T-helper 1 cell treated with Interleukin-12 subunit alpha and Interleukin-12 subunit beta and Interleukin-4 antibody, amounts not matched to agents 30 ng/mL and 1 ng/mL, for 36 hours (primary cell): ENCODE measurements at regions not wholly inside any gene's neighbourhood (a gene's known extent, or its start where the extent isn't known, plus 50 kb on each side); places are given as distances from the start of the nearest gene placed in this dataset.
"Not testable (repeated sequence)": the region's sequence is repeated elsewhere in the genome, so short reads cannot be mapped to it uniquely, and the experiment has no call there.

Experiments used
- intact Hi-C: fragments of 100-400 bp; cut with micrococcal nuclease; formaldehyde crosslinking; loops from one replicate; pipeline ENCODE4 v1.15.1; 2024

DNA sequence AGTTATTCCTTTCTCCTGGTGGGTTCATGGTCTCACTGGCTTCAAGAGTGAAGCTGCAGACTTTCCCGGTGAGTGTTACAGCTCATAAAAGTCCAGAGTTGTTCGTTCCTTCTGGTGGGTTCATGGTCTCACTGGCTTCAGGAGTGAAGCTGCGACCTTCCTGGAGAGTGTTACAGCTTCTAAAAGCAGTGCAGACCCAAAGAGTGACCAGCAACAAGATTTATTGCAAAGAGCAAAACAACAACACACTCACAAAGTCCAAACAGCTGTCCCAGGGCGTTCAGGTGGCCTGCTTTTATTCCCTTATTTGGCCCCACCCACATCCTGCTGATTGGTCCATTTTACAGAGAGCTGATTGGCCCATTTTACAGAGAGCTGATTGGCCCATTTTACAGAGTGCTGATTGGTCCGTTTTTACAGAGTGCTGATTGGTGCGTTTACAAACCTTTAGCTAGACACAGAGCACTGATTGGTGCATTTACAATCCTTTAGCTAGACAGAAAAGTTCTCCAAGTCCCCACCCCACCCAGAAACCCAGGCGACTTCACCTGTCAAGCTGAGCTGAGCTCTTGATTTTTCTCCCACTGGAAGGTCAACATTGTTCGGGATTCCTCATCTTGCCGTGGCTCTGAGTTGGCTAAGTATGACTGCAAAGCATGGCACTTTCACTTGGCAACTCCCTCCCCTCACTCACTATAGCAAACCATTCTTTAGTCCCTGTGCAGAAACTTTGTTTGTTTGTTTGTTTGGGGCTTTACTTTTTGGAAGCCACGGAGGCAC, 87.3 kb upstream of the EEPD1 start:
- intact Hi-C loops = not testable (repeated sequence)

DNA sequence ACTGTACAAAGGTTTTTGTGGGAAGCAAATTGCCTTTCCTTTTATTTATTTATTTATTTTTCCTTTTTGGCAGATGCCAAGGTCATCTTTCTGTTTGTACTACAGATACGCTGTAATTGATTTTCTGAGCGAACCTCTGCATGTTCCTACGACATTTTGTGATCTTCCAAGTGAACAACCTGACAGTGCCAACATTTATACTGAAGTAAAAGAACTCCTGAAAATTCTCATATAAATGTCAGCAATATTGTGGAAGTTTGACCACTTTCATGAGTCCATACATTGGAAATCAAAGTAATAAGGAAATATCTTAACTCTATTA, 86.8 kb upstream of the EEPD1 start:
- intact Hi-C loops = no loop called here

DNA sequence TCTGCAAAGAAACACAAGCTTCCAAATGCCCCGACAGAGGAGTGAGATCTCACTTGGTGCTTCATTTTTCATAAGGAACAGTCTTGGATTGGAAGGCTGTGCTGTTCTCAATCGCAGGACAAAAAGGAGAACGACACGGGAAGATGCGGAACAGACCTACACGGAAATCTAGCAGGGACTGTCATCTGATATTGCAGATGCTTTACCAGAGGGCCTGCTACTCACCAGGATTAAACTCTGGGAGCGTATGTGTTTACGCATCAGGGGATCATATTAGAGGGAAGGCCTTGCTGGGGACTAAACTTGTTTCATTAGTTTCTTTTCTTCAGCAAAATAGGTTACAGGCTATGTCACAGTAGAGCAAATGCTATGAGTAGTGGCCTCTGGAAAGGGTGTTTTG, 82.8 kb upstream of the EEPD1 start:
- intact Hi-C loops = no loop called here

DNA sequence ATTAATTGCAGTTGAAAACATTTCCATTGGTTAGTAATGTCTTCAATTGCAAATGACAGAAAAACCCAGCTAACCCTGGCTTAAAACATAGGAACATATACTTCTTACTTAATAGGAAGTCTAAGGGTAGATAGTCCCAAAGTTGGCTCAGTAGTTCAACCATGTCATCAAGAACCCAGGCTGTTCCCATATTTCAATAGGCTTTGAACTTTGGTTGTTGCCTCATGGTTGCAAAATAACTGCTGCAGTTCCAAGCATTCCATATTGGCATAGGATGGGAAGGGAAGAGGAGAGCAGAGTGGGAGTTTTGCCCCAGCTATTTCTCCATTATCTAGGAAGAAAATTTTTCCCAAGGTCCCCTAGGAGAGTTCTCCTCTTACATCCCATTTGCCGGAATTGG, 81.4 kb upstream of the EEPD1 start:
- intact Hi-C loops = no loop called here

DNA sequence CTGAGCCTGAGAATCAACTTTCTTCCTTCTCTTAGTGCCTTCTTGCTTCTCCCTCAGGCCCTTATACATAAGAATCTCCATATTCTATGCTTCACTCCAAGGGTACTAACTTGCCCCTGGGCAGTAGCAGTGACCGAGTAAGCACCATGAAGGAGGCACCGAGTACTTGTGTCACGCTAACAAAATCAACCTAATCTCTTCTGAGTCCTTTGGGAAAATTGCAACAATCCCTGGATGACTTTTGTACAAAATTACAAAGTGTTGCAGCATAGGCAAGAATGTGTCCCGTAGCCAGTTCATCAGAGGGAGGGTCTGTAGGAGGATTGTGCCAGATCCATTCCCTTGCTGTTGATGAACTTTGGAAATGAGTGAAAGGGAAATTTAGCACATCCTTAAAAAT, 80.4 kb upstream of the EEPD1 start:
- intact Hi-C loops = no loop called here

DNA sequence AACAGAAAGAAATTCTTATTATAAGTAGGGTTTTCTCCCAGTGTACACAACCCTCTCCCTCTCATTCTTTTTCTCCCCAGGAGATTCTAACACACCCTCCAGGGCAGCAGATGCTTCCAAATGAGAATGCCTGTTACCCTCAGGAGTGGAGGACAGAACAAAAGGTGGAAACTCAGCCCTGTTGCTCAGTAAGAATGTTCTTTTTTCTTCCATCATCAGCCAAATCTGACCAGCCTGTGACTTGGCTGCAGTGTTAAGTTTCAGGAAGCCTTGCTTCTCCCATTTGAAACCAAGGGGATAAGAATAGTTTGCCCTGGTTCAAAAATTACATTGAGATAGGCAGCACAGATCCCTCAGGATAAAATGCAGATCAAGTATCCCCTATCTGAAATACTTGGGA, 77.5 kb upstream of the EEPD1 start:
- intact Hi-C loops = no loop called here

DNA sequence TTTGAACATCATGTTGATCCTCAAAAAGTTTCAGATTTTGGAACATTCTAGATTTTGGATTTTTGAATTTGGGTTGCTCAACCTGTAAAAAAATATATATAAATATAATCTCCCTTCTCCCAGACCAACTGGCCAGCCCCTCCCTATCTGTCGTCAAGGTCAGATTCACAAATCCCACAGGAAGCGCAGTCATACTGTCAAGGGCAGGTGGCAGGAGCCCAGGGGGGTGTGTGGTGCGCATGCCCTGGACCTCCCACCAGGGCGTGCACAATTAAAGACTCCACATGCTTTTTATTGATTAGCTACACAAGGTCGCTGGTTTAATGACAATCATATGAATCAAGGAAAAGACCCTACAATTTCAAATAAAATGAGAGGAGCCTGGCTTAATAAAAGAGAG, 77.0 kb upstream of the EEPD1 start:
- intact Hi-C loops = no loop called here

DNA sequence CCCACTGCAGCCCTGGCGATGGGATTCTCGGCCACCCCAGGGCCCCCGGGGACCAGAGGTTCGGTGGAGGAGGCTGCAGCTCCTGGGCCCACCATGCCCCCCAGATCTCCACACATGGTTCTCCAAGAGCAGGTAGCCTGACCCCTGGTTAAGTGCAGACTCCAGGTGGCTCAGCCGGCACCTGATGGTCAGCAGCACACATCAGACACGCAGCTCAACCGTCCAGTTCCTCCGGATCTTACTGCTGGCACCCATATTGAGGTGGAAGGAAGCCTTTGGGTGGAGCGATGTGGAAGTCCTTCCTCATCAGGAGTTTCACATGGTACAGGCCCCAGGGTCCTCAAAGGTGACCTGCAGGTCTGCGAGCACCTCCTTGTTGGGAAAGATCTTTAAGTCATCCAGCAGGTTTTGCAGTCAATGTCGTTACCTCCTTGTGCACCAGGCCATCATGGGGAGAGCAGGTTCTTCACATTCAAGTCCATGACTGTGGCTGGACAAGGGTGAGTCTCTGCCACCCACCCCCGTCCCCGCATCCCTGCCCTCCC, 74.2 kb upstream of the EEPD1 start:
- intact Hi-C loops = no loop called here

DNA sequence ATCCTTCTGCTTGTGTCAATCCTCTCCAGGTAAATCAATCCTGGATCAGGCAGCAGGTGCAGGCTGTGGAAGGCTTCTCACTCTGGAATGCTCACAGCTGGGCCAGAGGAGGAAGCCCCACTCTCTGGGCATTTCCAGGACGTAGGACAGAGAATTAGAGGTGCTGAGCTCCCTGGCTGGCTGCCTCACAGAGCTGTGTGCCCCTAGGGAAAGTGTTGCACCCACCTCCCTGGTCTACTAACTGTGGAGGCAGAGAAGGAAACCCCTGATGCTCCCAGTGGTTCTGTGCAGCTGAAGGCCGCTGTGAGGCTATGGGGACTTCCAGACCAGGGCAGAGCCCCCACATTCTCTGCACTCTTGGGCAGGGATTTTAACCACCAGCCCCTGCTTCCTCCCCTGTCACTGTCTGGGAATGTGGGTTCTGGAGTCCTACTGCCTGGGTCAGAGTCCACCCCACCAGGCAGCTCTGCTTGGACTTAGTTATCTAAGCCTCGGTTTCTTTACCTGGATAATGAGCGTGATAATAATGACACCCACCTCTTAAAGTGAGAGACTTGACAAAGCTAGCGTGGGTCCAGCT, 73.5 kb upstream of the EEPD1 start:
- intact Hi-C loops = no loop called here

DNA sequence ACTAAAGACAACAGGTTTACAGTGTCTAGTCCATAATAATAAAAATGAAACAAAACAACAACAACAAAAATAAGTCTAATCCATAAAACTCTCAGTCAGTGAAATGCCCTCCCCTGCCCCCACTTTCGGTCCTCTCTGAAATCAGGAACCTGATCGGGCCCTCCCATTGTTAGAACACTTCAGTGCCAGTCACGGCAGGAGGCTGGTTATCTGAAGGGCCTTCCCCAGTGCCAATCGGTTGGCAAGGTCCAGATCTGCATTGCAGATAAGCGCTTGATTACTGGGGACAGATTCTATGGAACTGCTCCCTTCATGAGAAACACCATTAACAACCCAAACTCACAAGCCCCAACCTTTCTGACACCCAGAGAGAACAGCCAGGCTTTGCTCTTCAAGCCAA, 72.2 kb upstream of the EEPD1 start:
- intact Hi-C loops = no loop called here

DNA sequence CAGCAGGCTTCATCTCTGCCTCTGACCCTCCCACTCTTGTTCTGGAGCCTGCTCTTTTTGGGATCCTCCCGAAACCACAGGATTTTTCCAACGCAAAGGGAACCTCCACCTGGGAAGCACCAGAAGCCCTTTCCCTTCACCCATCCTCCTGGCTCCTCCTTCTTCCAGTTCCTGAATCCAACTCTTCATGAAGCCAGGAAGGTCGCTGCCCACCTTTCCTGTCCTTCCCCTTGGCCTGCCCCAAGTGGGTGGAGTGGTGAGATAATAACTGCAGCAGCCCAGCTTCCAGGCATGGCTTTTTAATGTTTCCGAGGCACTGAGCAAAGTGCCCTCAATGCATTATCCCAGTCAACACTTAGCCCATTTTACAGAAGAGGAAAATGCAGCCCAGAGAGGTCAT, 70.8 kb upstream of the EEPD1 start:
- intact Hi-C loops = no loop called here

DNA sequence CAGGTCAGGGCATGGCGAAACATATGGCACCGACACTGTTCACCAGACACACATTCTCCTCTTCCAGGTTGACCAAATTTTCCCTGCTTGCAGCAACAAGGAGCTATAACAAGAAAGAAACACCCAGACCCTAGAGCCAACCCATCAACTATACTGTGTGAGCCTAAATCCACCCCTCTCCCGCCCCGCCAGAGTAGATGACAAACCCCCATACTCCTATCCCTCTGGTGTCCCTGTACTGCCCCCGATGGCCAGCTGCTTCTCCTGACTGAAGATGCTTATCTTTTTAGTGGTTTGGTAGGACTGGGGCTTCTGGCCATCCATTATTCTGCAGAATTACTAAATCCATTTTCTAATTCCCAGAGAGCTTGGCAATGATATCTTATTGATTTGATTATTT, 70.1 kb upstream of the EEPD1 start:
- intact Hi-C loops = no loop called here

DNA sequence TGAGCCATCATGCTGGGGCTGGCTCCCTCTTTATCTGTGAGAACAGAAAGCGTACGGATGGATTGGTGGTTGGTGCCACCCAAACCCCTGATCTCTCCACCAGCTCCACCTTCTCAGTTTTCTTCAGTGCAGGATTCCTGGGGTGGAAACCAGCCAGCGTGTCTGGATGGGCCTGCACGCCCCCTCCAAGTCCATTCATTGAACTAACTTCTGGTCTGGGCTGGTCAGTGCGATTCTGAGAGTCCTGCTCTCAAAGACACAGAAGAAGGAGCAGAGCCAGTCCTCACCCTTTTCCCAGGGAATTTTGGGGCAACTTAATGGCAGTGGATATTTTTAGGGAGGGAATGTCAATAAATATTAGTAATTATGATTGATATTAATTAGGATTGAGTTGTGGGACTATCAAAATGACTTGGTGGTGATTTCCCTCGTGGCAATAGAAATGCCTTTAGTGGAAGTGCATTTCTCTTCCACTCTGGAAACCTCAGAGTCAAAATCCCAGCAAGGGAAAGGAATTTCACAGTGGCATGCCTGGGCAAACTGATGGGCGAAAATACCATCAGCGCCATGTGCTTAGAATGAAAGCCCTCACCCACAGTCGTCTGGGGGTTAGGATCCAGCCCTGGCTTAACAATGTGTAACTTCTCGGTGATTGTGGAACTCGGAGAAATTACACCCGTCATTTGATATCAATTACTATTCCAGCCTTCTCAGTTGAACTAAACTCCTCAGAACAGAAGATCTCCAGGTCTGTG, 69.3 kb upstream of the EEPD1 start:
- intact Hi-C loops = no loop called here

DNA sequence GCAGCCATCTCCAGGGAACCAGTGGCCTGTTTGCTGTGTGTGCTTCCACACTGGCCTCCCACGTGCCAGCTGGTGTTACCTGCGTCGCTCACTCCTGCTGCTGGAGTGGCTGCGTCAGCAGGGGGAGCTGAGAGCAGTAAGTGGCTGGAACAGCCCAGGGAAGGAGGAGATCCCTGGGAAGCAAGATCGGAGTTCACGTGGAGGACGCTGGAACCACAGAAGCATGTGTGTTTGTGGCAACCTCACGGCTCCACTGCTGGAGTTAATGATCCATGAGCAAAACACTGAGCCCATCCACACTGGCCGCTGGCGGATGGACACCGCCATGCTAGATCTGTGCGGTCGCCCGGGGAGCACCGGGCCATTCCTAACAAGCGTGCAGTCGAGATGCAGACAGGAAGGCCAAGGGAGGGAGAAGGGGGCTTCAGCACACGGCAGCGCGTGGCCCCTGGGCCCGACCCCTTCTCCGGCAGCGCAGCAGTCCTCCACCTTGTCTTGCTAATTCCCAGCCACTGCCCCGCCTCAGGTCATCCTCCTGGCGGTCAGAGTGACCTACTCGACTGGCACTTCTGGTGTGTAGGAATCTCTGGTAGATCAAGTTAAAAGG, 68.5 kb upstream of the EEPD1 start:
- intact Hi-C loops = no loop called here

DNA sequence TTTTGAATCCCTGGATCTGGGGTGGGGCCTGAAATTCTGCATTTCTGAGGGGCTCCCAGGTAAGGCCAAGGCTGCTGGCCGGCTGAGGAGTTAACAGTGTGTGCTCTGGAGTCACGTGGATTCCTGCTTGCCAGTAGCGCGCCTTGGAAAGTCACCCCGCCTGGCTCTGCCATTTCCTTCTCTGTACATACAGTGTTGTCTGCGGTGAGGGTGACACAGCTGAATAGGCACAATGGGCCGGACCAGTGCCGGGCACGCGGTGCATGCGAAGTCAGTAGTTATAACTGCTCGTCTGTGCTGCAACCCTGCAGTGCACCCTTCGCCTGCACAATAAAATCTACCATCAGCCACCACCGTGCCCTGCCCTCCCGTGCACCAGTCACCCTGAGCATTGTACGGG, 68.0 kb upstream of the EEPD1 start:
- intact Hi-C loops = no loop called here

DNA sequence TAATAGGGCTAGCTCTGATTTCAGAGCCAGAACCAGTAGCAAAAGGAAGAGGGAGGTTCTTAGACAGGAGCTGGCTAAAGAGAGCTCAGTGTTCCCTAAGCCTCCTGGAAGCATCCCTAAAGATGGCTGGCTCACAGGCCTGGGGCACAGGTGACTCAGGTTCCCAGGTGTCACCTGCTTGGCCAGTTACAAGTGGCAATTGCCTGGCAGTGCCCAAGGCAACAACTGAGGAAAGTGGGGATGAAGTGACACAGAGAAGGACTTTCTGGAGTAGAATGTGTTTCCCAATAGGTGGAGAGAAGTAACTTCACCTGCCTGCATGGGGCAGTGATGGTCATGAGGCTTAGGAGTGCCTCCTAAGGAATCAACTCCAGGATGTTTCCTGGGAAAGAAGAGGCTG, 66.5 kb upstream of the EEPD1 start:
- intact Hi-C loops = no loop called here

DNA sequence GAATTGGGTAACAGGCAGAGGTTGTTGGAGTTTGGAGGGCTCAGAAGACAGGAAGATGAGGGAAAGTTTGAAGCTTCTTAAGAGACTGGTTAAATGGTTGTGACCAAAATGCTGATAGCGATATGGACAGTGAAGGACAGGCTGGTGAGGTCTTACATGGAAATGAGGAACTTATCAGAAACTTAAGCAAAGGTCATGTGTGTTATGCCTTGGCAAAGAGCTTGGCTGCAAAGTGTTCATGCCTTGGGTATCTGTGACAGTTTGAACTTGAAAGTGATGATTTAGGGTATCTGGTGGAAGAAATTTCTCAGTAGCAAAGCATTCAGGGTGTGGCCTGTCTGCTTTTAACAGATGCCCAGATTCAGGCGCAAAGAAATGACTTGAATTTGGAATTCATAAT, 64.5 kb upstream of the EEPD1 start:
- intact Hi-C loops = no loop called here

DNA sequence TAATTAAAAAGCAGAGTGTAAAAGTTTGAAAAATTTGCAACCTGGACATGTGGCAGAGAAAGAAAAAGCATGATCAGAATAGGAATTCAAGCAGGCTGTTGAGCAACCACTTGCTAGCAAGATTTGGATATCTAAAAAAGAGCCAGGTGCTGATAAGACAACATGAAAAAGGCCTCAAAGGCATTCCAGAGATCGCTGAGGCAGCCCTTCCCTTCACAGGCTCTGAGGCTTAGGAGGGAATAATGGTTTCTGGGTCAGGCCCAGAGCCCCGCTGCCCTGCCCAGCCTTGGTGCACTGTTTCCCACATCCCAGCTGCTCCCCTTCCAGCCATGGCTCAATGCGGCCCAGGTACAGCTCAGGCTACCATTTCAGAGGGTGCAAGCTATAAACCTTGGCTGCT, 64.1 kb upstream of the EEPD1 start:
- intact Hi-C loops = no loop called here

DNA sequence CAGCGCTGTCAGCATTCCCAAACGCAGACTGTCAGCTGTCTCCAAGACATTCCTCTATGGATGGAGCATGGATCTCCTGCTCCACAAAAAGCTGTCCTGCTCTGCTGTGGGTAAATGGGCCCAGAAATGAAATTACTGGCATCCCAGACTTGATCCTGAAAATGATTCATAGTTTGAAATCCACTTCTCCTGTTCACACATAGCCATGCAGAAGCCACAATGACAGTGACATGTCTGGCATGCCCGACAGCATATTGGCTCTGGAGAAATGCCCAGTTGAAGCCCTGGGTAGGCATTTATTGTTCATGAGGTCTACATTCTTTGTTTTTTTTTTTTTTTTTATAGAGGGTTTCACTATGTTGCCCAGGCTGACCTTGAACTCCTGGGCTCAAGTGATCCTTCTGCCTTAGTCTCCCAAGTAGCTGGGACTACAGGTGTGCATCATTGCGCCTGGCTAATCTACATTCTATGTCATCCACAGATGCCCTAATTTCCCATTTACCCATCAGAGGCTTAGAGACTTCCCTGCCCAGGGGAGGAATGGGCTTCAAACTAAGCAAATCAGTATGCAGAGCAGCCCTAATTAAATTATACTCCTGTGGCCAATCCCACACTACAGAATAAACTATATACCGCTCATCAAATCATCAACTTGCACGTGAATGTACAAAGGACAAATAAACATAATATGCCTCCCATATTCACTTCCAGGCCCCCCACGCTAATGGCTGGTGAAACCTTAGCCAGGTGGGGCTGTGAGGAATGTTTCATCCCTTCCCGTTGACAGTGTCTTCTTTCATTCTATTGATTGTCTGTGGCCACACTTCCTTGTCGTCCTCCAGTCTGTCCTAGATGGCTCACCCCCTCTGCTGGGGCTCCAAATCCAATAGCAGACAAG, 61.8 kb upstream of the EEPD1 start:
- intact Hi-C loops = no loop called here

DNA sequence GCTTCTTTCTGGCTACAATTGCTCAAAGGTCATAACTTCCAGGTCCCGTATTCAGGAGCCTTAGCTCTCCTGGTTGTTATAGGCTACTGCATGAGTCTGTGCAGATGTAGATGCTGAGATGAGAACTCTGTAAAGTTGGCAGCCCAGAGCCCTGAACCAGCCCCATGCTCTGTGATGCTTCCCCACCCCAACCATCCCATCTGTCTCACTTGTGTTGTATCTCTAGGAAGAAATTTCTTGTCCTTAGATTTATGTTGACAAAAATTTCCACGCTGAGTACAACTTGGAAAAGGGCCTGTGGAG, 61.2 kb upstream of the EEPD1 start:
- intact Hi-C loops = no loop called here

DNA sequence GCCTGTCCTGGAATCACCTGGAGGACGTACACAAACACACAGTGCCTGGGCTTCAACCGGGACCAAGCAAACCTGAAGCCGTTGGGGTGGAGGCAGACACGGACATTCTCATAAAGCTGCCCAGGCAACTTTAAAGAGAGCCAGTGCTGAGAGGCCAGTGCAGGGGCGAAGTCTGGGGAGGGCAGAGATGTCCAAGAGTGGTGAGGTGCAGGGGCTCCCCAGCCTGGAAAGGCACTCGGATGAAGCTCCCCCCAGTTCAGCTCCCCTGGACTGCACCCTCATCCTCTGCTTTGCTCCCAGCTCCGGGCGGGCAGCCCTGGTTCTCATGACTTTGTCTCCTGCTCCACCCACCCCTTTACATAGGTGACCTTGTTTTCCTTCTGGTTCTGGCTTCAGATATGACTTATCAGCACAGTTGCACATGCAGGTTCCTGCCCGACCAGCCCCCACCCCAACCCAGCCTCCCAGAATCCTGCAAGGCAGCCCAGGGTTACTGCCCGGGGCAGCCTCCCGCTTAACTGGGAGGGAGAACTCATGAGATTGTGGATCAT, 60.8 kb upstream of the EEPD1 start:
- intact Hi-C loops = no loop called here
